ENCODE measurements at regions not wholly inside any gene's neighbourhood (a gene's known extent, or its start where the extent isn't known, plus 50 kb on each side); places are given as distances from the start of the nearest gene placed in this dataset.

DNA sequence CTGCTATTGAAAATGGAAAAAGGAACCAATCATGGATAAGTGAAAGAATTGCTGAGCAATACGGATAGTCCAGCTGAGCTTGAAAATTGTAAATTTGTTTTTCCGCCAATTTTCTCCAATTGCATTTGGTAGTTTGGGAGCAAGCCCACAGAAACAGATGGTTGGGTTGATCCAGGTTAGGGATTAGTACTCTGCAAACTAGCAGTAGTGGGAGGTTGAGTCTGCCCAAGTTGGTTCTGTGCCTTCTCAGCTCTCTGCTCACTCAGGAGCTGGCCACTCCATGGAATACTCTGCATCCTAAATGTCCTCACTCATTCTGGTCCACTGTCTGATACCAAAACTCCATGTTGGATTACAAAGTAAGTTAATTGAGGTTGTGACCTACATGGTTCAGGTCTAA, 361.1 kb upstream of the ATP2B1 start:
- Histone ChIP-seq H3K4me3 (ENCODE audit: low read length) (no peak overlapping the region), H3K4me1 (ENCODE audit: insufficient read depth, low read length) (no peaks in the 10 kb centered on the region), H3K27me3 (ENCODE audit: insufficient read depth, low read length) (no peaks in the 10 kb centered on the region), H3K9me3 (ENCODE audit: low read depth, low read length) (no peaks in the 10 kb centered on the region)

DNA sequence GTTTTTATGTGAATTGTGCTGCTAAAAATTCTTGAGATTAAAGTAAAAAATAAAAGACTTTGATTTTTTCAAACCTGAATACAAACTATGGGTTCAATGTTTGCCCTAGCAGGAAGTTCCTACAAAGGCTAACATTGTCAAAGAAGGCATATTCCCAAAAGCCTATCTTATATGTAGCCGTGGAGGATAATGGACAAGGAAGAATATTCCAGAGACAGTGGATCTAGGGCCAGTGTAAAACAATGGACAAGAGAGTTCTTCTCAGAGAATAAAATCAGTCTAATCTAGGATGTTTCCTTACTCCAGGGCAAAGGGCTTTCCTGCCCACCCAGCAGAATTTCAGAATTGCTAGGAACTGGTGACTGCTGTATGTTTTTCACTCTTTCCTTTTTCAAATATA, 359.2 kb upstream of the ATP2B1 start:
- Histone ChIP-seq H3K4me1 (ENCODE audit: insufficient read depth, low read length) (no peaks in the 10 kb centered on the region), H3K27me3 (ENCODE audit: insufficient read depth, low read length) (no peaks in the 10 kb centered on the region), H3K9me3 (ENCODE audit: low read depth, low read length) (no peaks in the 10 kb centered on the region), H3K4me3 (ENCODE audit: low read length) (no peak overlapping the region)

DNA sequence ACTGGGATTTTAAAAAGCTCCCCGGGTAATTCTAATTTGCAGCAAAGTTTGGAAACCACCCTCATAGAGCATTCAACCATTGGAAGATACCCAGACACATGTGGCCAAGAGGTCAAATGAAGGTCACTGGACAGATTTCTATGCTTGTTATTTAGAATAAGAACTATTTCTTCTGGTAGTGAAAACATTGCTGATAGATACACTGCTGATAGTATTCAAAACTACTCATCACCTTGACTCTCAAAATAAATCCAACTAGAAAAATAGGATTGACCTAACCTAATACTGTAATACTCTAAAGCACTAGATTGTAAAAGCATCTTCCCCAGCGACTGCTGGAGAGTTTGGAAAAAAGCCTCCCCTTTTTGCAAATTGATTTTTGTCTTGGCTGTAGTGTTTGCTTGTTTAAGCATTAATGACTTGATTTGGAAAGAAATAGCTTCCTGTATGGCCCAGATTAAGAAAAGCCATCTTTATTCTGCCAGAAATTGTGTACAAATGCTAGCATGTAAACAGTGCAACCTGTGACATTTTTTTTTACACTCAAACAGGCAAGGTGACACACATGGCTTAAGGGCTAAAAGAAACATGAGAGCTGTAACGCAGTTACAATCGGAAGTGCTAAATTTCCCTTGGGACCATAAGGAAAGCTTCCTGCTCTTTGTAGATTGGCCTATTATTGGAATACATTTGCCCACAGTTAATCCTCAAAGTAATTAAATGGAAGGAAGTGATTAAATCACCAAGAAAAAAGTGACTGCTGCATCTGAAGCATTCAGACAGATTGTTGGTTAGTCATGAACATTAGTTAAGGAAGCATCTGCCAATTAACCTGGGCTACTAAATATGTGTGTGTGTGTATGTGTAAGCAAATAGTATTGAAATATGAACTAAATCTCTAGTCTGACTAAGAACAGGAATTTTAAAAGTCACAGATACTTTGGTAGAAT, 356.5 kb upstream of the ATP2B1 start:
- Histone ChIP-seq H3K27me3 (ENCODE audit: insufficient read depth, low read length) (no peaks in the 10 kb centered on the region), H3K4me3 (ENCODE audit: low read length) (no peak overlapping the region), H3K9me3 (ENCODE audit: low read depth, low read length) (no peaks in the 10 kb centered on the region), H3K4me1 (ENCODE audit: insufficient read depth, low read length) (no peaks in the 10 kb centered on the region)

DNA sequence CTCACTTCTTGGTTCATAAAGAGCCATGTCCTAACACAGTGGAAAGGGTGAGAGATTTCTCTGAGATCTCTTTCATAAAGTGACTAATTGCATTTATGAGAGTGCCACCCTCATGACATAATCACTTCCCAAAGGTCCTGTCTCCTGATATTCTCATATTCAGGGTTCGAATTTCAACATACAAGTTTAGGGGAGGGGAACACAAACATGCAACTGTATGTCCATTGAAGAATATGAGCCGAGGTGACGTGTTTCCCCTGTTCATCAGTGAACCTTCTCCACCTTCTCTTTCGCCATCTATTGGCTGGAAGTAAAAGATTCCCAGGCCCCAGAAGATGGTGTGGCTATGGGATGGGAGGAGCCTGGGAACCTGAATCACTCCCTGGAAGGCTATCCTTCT, 354.2 kb upstream of the ATP2B1 start:
- Histone ChIP-seq H3K9me3 (ENCODE audit: low read depth, low read length) (no peaks in the 10 kb centered on the region), H3K4me3 (ENCODE audit: low read length) (no peak overlapping the region), H3K4me1 (ENCODE audit: insufficient read depth, low read length) (no peaks in the 10 kb centered on the region), H3K27me3 (ENCODE audit: insufficient read depth, low read length) (no peaks in the 10 kb centered on the region)

DNA sequence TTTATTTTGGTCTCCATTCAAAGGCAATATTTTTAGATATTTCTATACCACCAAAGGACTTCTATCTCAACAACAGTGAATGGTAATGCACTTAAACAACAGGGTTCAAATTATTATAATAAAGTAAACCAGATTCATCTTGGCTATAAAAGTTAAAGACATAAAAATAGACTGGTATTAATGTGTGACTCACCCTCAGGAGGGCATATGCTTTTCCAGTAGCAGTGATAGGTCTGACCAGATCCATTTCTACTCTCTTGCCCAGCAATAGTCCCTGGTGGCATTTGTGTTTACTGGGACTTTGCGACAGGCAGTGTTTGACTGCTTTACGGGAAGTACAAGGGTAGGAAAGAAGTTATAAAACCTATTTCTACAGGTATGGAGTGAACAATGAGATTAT, 353.2 kb upstream of the ATP2B1 start:
- Histone ChIP-seq H3K4me3 (ENCODE audit: low read length) (no peak overlapping the region), H3K4me1 (ENCODE audit: insufficient read depth, low read length) (no peaks in the 10 kb centered on the region), H3K9me3 (ENCODE audit: low read depth, low read length) (no peaks in the 10 kb centered on the region), H3K27me3 (ENCODE audit: insufficient read depth, low read length) (no peaks in the 10 kb centered on the region)

DNA sequence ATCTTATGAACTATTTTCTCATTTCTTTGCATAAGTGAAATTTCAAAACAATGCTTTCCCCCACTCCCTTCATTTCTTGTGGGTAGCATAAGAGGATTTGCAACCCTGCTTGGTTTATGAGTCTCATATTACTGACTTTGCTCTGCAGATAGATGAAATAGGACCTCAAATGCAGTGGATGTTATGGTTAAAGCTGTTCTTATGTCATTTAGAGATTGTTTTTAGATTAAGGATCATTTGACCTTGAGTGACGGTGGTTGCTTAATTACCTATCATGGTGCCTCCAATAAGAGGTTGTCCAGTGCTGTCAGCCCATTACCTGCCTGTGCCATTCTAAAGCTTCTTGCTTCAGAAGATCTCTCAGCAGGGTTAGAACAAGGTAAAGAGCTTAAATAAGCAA, 351.4 kb upstream of the ATP2B1 start:
- Histone ChIP-seq H3K4me1 (ENCODE audit: insufficient read depth, low read length) (no peaks in the 10 kb centered on the region), H3K4me3 (ENCODE audit: low read length) (no peak overlapping the region), H3K9me3 (ENCODE audit: low read depth, low read length) (no peaks in the 10 kb centered on the region), H3K27me3 (ENCODE audit: insufficient read depth, low read length) (no peaks in the 10 kb centered on the region)

DNA sequence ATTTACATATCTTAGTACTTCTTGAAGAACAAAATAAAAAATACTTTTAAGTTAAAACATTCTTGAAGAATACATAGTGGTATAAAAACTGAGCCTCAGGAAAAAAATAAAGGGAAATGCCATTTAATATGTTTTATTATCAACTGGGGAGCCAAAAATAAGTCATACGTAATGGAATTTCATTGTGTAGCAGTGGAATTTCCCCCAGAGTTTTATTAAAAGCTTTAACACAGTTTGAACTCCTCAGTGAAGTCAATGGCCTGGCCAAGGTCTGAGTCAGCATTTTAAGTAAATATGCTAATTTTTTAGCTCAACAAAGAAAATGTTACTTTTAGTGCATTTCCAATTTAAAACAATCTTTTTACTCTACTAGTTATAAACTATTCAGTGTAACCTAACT, 350.1 kb upstream of the ATP2B1 start:
- H3K27me3 ChIP-seq (ENCODE audit: insufficient read depth, low read length), result no peaks in the 10 kb centered on the region
- no peaks in the 10 kb centered on the region for H3K4me1 ChIP-seq (ENCODE audit: insufficient read depth, low read length)
- H3K4me3 ChIP-seq (ENCODE audit: low read length), result no peak overlapping the region
- no peaks in the 10 kb centered on the region for H3K9me3 ChIP-seq (ENCODE audit: low read depth, low read length)

DNA sequence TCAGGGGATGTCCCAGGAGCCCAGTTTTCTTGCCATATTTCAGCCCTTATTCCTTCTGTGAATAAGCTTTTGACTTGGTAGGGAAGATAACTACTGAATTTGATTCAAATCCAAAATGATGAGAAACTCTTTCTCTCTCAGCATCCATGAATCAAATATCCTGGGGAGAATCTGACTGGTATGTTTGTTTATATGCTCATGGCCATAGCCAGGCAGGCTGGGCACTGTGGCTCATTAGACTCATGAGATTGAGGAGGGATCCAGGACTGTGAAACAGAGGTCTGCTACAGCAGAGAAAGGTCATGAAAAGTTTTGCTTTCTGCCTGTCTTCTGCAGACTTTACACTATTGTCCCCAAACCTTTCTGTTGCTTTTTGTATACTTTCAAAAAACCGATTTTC, 346.4 kb upstream of the ATP2B1 start:
- H3K4me1 ChIP-seq (ENCODE audit: insufficient read depth, low read length), result no peaks in the 10 kb centered on the region

DNA sequence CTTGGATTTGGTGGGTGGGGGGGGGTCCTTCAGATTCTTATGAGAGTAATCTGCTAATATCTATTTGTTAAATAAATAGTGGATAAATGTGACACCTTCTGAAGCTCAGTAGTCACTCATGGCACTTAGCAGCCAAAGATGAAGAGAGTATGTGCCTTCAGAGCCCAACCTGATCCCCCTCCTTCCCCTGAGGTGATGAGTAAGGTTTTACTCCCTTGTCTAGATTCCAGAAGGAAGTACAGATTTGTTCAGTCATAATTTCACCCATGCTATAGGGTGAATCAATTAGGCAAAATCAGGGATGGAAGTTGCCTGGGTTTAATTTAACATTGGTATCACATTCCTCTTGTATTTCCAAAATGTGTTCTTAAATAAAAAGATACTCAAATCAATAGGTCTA, 340.3 kb upstream of the ATP2B1 start:
- Histone ChIP-seq H3K4me3 (ENCODE audit: low read length) (no peak overlapping the region), H3K27me3 (ENCODE audit: insufficient read depth, low read length) (no peaks in the 10 kb centered on the region), H3K9me3 (ENCODE audit: low read depth, low read length) (no peaks in the 10 kb centered on the region), H3K4me1 (ENCODE audit: insufficient read depth, low read length) (no peaks in the 10 kb centered on the region)

More for the DNA sequence above, 346.4 kb upstream of the ATP2B1 start:
- H3K4me3 ChIP-seq (ENCODE audit: low read length), result no peak overlapping the region
- no peaks in the 10 kb centered on the region for H3K27me3 ChIP-seq (ENCODE audit: insufficient read depth, low read length)
- no peaks in the 10 kb centered on the region for H3K9me3 ChIP-seq (ENCODE audit: low read depth, low read length)

DNA sequence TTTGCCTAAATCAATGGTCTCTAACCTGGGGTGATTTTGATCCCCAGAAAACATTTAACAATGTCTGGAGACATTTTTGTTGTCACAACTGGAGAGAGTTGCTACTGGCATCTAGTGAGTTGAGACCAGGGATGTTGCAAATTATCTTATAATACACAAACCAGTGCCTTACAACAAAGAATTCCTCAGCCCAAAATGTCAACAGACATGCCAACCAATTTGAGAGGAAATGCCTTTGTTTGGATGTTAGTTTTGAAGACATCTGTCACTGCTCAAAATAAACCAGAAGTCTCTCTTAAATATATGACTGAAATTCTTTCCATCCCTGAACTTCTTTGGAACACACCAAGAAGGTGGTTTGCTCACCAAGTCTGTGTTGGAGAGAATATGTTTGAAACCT, 336.9 kb upstream of the ATP2B1 start:
- H3K9me3 ChIP-seq (ENCODE audit: low read depth, low read length), result no peaks in the 10 kb centered on the region
- no peaks in the 10 kb centered on the region for H3K27me3 ChIP-seq (ENCODE audit: insufficient read depth, low read length)
- no peak overlapping the region for H3K4me3 ChIP-seq (ENCODE audit: low read length)
- no peaks in the 10 kb centered on the region for H3K4me1 ChIP-seq (ENCODE audit: insufficient read depth, low read length)

DNA sequence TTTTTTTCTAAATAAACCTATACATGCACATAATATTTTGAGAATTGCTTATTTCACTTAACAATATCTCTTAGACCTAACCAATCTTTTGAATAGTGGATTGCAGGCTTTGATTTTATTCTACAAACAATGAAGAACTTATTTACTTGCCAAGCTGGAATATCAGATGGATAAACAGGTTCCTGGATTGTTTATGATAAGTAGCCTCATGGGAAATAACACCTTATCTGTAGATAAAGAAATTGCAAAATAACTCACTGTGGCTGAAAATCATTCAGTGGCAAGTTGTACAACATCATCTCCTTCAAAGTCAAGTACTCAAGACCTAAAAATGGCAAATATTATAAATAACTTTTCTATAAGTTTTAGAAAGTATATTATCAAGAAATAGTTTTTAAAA, 335.4 kb upstream of the ATP2B1 start:
- Histone ChIP-seq H3K4me3 (ENCODE audit: low read length) (no peak overlapping the region), H3K4me1 (ENCODE audit: insufficient read depth, low read length) (no peaks in the 10 kb centered on the region), H3K27me3 (ENCODE audit: insufficient read depth, low read length) (no peaks in the 10 kb centered on the region), H3K9me3 (ENCODE audit: low read depth, low read length) (no peaks in the 10 kb centered on the region)

DNA sequence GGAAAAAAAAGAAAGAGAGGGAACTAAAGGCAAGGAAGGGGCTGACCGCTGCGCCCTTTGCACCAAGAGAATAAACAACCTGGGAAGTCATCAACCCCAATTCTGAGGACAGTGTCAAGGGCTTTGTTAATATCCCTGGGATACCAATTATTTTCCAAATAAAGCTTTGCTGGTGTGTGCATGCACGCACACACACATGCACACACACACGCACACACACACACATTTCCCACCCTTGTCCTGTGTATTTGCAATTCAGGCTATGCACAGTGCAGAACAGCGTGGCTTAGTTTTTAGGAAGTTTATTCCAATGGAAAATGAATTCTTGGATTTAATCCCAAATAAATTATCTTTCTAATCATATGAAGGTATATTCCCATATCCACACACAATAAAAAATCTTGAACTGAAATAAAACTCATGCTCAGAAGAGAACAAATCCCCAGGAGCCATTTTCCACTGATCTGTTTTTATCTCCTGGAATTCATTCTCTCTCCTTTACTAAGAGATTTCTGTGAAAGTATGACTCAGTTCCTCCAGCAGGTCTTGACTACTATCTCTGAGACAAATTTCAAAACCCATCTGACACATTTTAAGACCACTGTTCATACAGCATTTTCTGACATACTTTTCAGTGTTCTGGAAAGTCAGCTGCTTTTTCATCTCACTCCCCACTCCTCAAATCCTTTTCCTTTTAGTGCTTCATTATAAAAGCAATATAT, 334.4 kb upstream of the ATP2B1 start:
- no peaks in the 10 kb centered on the region for H3K27me3 ChIP-seq (ENCODE audit: insufficient read depth, low read length)
- H3K4me1 ChIP-seq (ENCODE audit: insufficient read depth, low read length), result no peaks in the 10 kb centered on the region
- H3K9me3 ChIP-seq (ENCODE audit: low read depth, low read length), result no peaks in the 10 kb centered on the region
- H3K4me3 ChIP-seq (ENCODE audit: low read length), result no peak overlapping the region

DNA sequence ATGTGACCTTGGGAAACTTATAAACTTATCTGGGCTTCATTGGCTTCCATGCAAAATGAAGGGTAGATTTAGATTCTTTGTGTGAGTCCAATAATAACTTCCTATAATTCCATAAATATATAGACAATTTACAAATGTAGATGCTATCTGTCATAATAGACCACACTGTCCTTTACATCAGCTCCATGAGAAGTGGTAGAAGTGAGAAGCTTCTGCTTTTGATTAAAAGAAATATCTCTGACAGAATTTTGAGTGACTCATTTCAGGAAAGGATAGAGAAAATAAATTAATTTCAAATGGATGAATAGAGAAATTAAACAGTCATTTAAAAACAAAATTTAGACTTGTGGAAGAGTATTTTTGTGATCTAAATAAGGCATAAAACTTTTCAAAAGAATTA, 329.7 kb upstream of the ATP2B1 start:
- Histone ChIP-seq H3K4me3 (ENCODE audit: low read length) (no peak overlapping the region), H3K9me3 (ENCODE audit: low read depth, low read length) (no peaks in the 10 kb centered on the region), H3K27me3 (ENCODE audit: insufficient read depth, low read length) (no peaks in the 10 kb centered on the region), H3K4me1 (ENCODE audit: insufficient read depth, low read length) (no peaks in the 10 kb centered on the region)

DNA sequence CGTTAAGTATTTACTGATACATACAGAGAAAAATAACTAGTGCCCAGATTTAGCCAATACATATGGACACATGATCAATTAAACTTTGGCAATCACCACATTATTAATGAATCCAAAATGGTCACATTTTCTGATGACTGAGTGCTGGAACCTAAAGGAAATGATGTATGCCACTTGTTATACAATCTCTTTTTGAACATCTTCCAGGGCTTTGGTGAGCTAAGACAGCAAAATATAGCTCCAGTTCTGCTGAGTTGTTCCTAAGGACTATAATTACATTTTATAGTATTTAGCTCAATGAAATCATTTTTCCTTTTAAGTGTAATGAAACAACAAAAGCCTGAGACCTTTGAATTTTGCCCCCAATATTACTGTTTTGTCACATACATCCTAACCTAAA, 329.1 kb upstream of the ATP2B1 start:
- no peaks in the 10 kb centered on the region for H3K4me1 ChIP-seq (ENCODE audit: insufficient read depth, low read length)

DNA sequence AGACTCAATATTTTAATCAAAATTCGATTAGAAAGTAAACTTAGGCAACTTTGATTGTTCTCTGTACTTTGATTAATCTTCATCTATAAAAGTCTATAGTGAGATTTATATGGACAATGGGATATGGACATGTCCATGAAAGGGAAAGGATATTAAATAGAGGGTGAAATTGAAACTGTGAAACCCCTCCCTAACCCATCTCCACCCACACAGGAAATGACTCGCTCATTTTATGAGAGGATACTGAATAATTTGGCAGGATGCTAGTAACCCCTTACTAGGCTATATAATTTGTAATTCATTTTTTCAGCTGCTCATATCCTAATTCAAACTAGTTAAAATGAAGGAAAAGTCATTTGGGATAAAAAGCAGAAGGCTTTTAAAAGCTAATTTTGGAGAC, 328.0 kb upstream of the ATP2B1 start:
- H3K9me3 ChIP-seq (ENCODE audit: low read depth, low read length), result no peaks in the 10 kb centered on the region
- no peaks in the 10 kb centered on the region for H3K27me3 ChIP-seq (ENCODE audit: insufficient read depth, low read length)
- H3K4me3 ChIP-seq (ENCODE audit: low read length), result no peak overlapping the region
- H3K4me1 ChIP-seq (ENCODE audit: insufficient read depth, low read length), result no peaks in the 10 kb centered on the region

More for the DNA sequence above, 329.1 kb upstream of the ATP2B1 start:
- Histone ChIP-seq H3K27me3 (ENCODE audit: insufficient read depth, low read length) (no peaks in the 10 kb centered on the region), H3K4me3 (ENCODE audit: low read length) (no peak overlapping the region), H3K9me3 (ENCODE audit: low read depth, low read length) (no peaks in the 10 kb centered on the region)

DNA sequence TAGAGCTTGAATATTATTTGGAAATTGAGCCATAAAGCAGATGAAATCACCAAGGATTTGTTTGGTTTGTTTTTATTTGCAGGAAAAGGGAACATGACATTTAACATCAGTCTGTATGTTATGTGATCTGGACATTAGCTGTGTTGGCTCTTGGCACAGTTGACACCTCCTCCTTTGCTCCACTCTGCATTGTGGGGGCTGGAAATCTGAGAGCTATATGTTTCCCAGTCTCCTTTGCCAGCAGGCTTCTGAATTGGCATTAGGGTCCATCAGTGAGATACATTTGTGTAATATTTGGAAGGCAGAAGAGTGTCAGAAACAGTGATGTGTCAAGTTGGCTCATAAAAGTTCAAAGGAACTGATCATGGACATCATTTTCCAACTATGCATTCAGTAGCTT, 322.1 kb upstream of the ATP2B1 start:
- Histone ChIP-seq H3K4me3 (ENCODE audit: low read length) (no peak overlapping the region), H3K9me3 (ENCODE audit: low read depth, low read length) (no peaks in the 10 kb centered on the region), H3K27me3 (ENCODE audit: insufficient read depth, low read length) (no peaks in the 10 kb centered on the region), H3K4me1 (ENCODE audit: insufficient read depth, low read length) (no peaks in the 10 kb centered on the region)

All from mononuclear cell (primary cell).